Mammary epithelial cell (primary cell): ENCODE measurements at regions not wholly inside any gene's neighbourhood (a gene's known extent, or its start where the extent isn't known, plus 50 kb on each side); places are given as distances from the start of the nearest gene placed in this dataset.

Experiments used
- EZH2 ChIP-seq: IDR thresholded peaks from 2 replicates; pipeline ENCODE4 v1.6.1; 2012; ENCODE audit warnings: low read length, inconsistent platforms, borderline replicate concordance
- TF ChIP-seq, protein P1 (sequence below), 2 donors: IDR thresholded peaks in 1 of 2; conservative IDR thresholded peaks in 1 of 2; 2 replicates each; pipeline ENCODE4 v1.5.1; 2011 to 2012; ENCODE audit warnings: inconsistent platforms in 2 of 2, low read length in 2 of 2, mild to moderate bottlenecking in 2 of 2, control low read depth in 1 of 2, low read depth in 1 of 2; ENCODE audit not compliant: insufficient read depth in 1 of 2; ENCODE audit errors: extremely low read depth in 1 of 2

DNA sequence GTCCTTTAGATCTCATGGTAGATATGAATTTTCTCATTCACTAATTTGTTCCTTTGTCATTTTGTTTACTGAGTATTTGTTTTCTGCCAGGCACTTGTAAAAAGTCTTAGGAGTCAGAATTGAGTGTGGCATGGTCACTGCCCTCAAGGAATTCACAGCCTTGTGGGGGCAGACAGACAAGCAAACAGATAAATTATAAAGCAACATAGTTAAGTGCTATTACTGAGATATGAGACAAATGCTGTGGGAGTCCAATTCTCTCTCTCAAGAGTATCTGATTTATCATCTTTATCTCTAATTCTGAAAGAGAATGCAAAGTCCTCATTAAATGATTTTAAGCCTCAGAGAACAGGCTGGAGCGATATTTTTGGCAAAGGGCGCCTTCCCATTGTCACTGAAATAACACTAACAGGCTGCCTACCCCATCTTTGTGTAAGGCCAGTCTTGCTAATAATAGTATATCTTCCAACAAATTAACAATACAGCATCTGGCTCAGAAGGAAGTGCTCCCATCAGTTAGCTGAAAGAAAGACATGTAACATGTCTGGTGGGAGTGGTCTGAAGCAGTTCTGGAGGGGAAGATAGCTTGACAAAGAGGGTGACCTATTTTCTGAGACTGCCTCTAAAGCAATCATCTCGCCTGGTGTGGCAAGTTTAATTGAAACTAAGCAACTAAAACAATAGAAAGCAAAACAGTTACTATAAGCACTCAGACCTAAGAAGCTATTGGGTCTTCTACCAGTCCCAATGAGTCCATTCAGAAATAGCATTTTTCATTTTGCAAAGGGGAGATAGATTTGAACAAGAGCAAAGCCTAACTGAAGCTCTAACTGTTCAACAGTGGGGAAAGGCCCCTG lies 61.5 kb upstream of the AMOT start:
- TF ChIP-seq, protein P1, sequence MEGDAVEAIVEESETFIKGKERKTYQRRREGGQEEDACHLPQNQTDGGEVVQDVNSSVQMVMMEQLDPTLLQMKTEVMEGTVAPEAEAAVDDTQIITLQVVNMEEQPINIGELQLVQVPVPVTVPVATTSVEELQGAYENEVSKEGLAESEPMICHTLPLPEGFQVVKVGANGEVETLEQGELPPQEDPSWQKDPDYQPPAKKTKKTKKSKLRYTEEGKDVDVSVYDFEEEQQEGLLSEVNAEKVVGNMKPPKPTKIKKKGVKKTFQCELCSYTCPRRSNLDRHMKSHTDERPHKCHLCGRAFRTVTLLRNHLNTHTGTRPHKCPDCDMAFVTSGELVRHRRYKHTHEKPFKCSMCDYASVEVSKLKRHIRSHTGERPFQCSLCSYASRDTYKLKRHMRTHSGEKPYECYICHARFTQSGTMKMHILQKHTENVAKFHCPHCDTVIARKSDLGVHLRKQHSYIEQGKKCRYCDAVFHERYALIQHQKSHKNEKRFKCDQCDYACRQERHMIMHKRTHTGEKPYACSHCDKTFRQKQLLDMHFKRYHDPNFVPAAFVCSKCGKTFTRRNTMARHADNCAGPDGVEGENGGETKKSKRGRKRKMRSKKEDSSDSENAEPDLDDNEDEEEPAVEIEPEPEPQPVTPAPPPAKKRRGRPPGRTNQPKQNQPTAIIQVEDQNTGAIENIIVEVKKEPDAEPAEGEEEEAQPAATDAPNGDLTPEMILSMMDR (conservative IDR thresholded peaks at IDR 0.05 in 1 of 2, IDR thresholded peaks at IDR 0.05 in 1 of 2; ENCODE audit: extremely low read depth in 1 of 2, insufficient read depth in 1 of 2, low read depth in 1 of 2, low read length in 2 of 2), result no peak
- TF ChIP-seq EZH2, result no peak
